H1 (cell line): ENCODE measurements at regions not wholly inside any gene's neighbourhood (a gene's known extent, or its start where the extent isn't known, plus 50 kb on each side); places are given as distances from the start of the nearest gene placed in this dataset.

Experiments
- CTCF ChIA-PET: fragments of 300-600 bp; sonication (Branson Sonifier 250); formaldehyde crosslinking; loops from one replicate; lab custom pipeline; 2021; ENCODE audit not compliant: partially characterized antibody; lab: Charles Lee
- POLR2A ChIA-PET: fragments of 300-600 bp; sonication (Branson Sonifier 250); formaldehyde crosslinking; loops from one replicate; lab custom pipeline; 2021; ENCODE audit warnings: inconsistent platforms; ENCODE audit not compliant: partially characterized antibody; lab: Charles Lee
- DNase-seq, 2 experiments: peaks; one replicate each; pipeline versions ENCODE4 v3.0.0 to v3.0.0-alpha.2; 2010 to 2022; ENCODE audit warnings: low spot score in 2 of 2, low read depth in 1 of 2, mixed read lengths in 1 of 2
- FAIRE-seq: peaks from 2 replicates; lab custom pipeline; 2011; peaks lifted over from hg19 to GRCh38; lab: Jason Lieb, UNC
- H2AFZ ChIP-seq: 2 replicates; pipeline ENCODE4 v1.8.1; 2012; ENCODE audit warnings: low read length, inconsistent platforms
- H2AK5ac ChIP-seq: 2 replicates; pipeline ENCODE4 v1.6.1; 2013; ENCODE audit warnings: low read depth, low read length
- H2BK120ac ChIP-seq: replicated peaks from 2 replicates; pipeline ENCODE3; 2013; ENCODE audit warnings: low read depth, low read length, inconsistent platforms
- H2BK12ac ChIP-seq: 2 replicates; pipeline ENCODE4 v1.6.1; 2013; ENCODE audit warnings: low read depth, low read length
- H2BK15ac ChIP-seq: 2 replicates; pipeline ENCODE4 v1.6.1; 2013; ENCODE audit warnings: low read length
- H2BK20ac ChIP-seq: 2 replicates; pipeline ENCODE4 v1.6.1; 2013; ENCODE audit warnings: low read length
- H2BK5ac ChIP-seq: 2 replicates; pipeline ENCODE4 v1.6.1; 2013; ENCODE audit warnings: low read depth, low read length
- H3K14ac ChIP-seq: 2 replicates; pipeline ENCODE4 v1.6.1; 2013; ENCODE audit warnings: inconsistent platforms; ENCODE audit not compliant: insufficient read length
- H3K18ac ChIP-seq: 2 replicates; pipeline ENCODE4 v1.6.1; 2013; ENCODE audit warnings: low read length; ENCODE audit errors: extremely low read depth
- H3K23ac ChIP-seq: 2 replicates; pipeline ENCODE4 v1.6.1; 2013; ENCODE audit warnings: inconsistent platforms; ENCODE audit not compliant: insufficient read length
- H3K23me2 ChIP-seq: 2 replicates; pipeline ENCODE4 v1.6.1; 2013; ENCODE audit warnings: low read depth, low read length
- H3K27ac ChIP-seq: 2 replicates; pipeline ENCODE4 v1.6.1; 2011; ENCODE audit warnings: low read depth, low read length, inconsistent platforms
- H3K27me3 ChIP-seq, 4 experiments: replicated peaks in 1 of 4; 1 replicate in 1 of 4; 2 replicates in 3 of 4; pipeline versions ENCODE4 v1.6.1 to v1.8.1; 2011 to 2013; ENCODE audit warnings: low read length in 3 of 4, mild to moderate bottlenecking in 3 of 4, inconsistent platforms in 2 of 4, mixed read lengths in 2 of 4, moderate library complexity in 1 of 4; ENCODE audit not compliant: control insufficient read depth in 3 of 4, insufficient read depth in 3 of 4; ENCODE audit errors: extremely low read depth in 1 of 4
- H3K36me3 ChIP-seq, 4 experiments: 2 replicates each; pipeline versions ENCODE4 v1.6.1 to v1.8.1; 2011 to 2013; ENCODE audit warnings: mild to moderate bottlenecking in 4 of 4, low read length in 3 of 4, moderate library complexity in 2 of 4, control low read depth in 1 of 4, inconsistent platforms in 1 of 4; ENCODE audit not compliant: insufficient read depth in 4 of 4, control insufficient read depth in 2 of 4
- H3K4ac ChIP-seq: replicated peaks from 2 replicates; pipeline ENCODE3; 2013; ENCODE audit warnings: low read length, low read depth, mixed read lengths, inconsistent platforms; ENCODE audit not compliant: insufficient read length
- H3K4me1 ChIP-seq, 4 experiments: replicated peaks in 1 of 4; 1 replicate in 1 of 4; 2 replicates in 3 of 4; pipeline versions ENCODE4 v1.6.1 to v1.8.1; 2011 to 2013; ENCODE audit warnings: low read length in 3 of 4, inconsistent platforms in 2 of 4, mixed read lengths in 1 of 4; ENCODE audit not compliant: insufficient read depth in 4 of 4, control insufficient read depth in 3 of 4
- H3K4me2 ChIP-seq, 2 experiments: 2 replicates each; pipeline versions ENCODE4 v1.6.1 to v1.8.1; 2011 to 2013; ENCODE audit warnings: low read depth in 2 of 2, low read length in 2 of 2, control low read depth in 1 of 2, inconsistent platforms in 1 of 2, mild to moderate bottlenecking in 1 of 2; ENCODE audit not compliant: insufficient read depth in 1 of 2
- H3K4me3 ChIP-seq, 4 experiments: fragments of 200-600, 300-600 bp in 1 of 4; sonication (generic), shearing (Covaris generic), sonication (Bioruptor Twin) in 1 of 4; 2 replicates each; pipeline versions ENCODE4 v1.5.1 to v1.8.1; 2011 to 2016; ENCODE audit warnings: low read length in 4 of 4, low read depth in 3 of 4, control low read depth in 2 of 4, inconsistent platforms in 2 of 4, mild to moderate bottlenecking in 2 of 4, mixed read lengths in 1 of 4, moderate library complexity in 1 of 4; ENCODE audit not compliant: insufficient read depth in 2 of 4; ENCODE audit errors: extremely low read depth in 1 of 4
- H3K56ac ChIP-seq: replicated peaks from 2 replicates; pipeline ENCODE3; 2013; ENCODE audit warnings: low read depth, mild to moderate bottlenecking, mixed read lengths, low read length, inconsistent platforms; ENCODE audit not compliant: insufficient read length
- H3K79me1 ChIP-seq: 2 replicates; pipeline ENCODE4 v1.6.1; 2013; ENCODE audit warnings: low read depth, low read length, control low read depth
- H3K79me2 ChIP-seq, 2 experiments: 2 replicates each; pipeline versions ENCODE4 v1.6.1 to v1.8.1; 2012 to 2013; ENCODE audit warnings: low read length in 2 of 2, mild to moderate bottlenecking in 2 of 2, inconsistent platforms in 1 of 2; ENCODE audit not compliant: insufficient read depth in 2 of 2, control insufficient read depth in 1 of 2
- H3K9ac ChIP-seq, 4 experiments: replicated peaks in 1 of 4; 1 replicate in 1 of 4; 2 replicates in 3 of 4; pipeline versions ENCODE4 v1.6.1 to v1.8.1; 2011 to 2013; ENCODE audit warnings: low read depth in 3 of 4, low read length in 3 of 4, control low read depth in 2 of 4, mild to moderate bottlenecking in 2 of 4, moderate library complexity in 2 of 4, inconsistent platforms in 1 of 4; ENCODE audit errors: extremely low read depth in 1 of 4
- H3K9me3 ChIP-seq, 2 experiments: 2 replicates each; pipeline versions ENCODE4 v1.6.1 to v1.8.1; 2012 to 2013; ENCODE audit warnings: mild to moderate bottlenecking in 2 of 2, moderate library complexity in 2 of 2, control low read depth in 1 of 2, inconsistent platforms in 1 of 2, low read depth in 1 of 2, low read length in 1 of 2, mixed read lengths in 1 of 2; ENCODE audit not compliant: insufficient read depth in 2 of 2
- H4K20me1 ChIP-seq, 2 experiments: replicated peaks in 1 of 2; 2 replicates each; pipeline versions ENCODE3 to v1.8.1; 2011 to 2013; ENCODE audit warnings: inconsistent platforms in 2 of 2, low read length in 2 of 2, mild to moderate bottlenecking in 1 of 2; ENCODE audit not compliant: insufficient read depth in 2 of 2, control insufficient read depth in 1 of 2
- H4K5ac ChIP-seq: 2 replicates; pipeline ENCODE4 v1.6.1; 2013; ENCODE audit warnings: low read length, low read depth, mixed read lengths, inconsistent platforms; ENCODE audit not compliant: insufficient read length
- H4K8ac ChIP-seq: 2 replicates; pipeline ENCODE4 v1.8.0; 2013; ENCODE audit warnings: mild to moderate bottlenecking, moderate library complexity, low read length, inconsistent platforms; ENCODE audit not compliant: insufficient read depth; ENCODE audit errors: extremely low read depth
- H4K91ac ChIP-seq: replicated peaks from 2 replicates; pipeline ENCODE3; 2013; ENCODE audit warnings: low read length, mixed read lengths, inconsistent platforms; ENCODE audit not compliant: insufficient read length
- ATF3 ChIP-seq: IDR thresholded peaks from 2 replicates; pipeline ENCODE4 v1.6.1; 2011; ENCODE audit warnings: low read depth, mild to moderate bottlenecking, low read length; ENCODE audit not compliant: insufficient read depth
- CHD1 ChIP-seq: IDR thresholded peaks from 2 replicates; pipeline ENCODE4 v1.6.1; 2012; ENCODE audit warnings: low read depth, low read length, improper control_type of control experiment
- KDM4A ChIP-seq: IDR thresholded peaks from one replicate; pipeline ENCODE4 v1.7.1; 2012; ENCODE audit warnings: low read depth, mild to moderate bottlenecking, moderate library complexity, low read length, inconsistent platforms; ENCODE audit not compliant: severe bottlenecking
- KDM5A ChIP-seq: fragments of 200-600 bp; IDR thresholded peaks from 2 replicates; pipeline ENCODE4 v1.7.1; 2012; ENCODE audit warnings: mild to moderate bottlenecking, low read length, inconsistent platforms, mixed read lengths
- NANOG ChIP-seq: IDR thresholded peaks from 2 replicates; pipeline ENCODE4 v1.6.1; 2011; ENCODE audit warnings: low read length, low read depth, mild to moderate bottlenecking, inconsistent platforms; ENCODE audit not compliant: insufficient read depth, poor library complexity, severe bottlenecking
- NRF1 ChIP-seq: IDR thresholded peaks from 2 replicates; pipeline ENCODE4 v1.6.1; 2011; ENCODE audit warnings: mild to moderate bottlenecking, low read depth, low read length, improper control_type of control experiment
- POU5F1 ChIP-seq: IDR thresholded peaks from 2 replicates; pipeline ENCODE4 v1.6.1; 2011; ENCODE audit warnings: low read depth, mild to moderate bottlenecking, low read length, moderate library complexity
- SAP30 ChIP-seq: fragments of 300-600 bp; sonication (generic); IDR thresholded peaks from 2 replicates; pipeline ENCODE4 v1.7.1; 2012; ENCODE audit warnings: low read length, moderate library complexity, mild to moderate bottlenecking, inconsistent platforms; ENCODE audit not compliant: insufficient read depth, insufficient replicate concordance
- TAF1 ChIP-seq: IDR thresholded peaks from 2 replicates; pipeline ENCODE4 v1.6.1; 2011; ENCODE audit warnings: mild to moderate bottlenecking, low read depth, low read length
- TAF7 ChIP-seq: optimal IDR thresholded peaks from 2 replicates; pipeline ENCODE3; 2011; ENCODE audit warnings: low read depth, mild to moderate bottlenecking, inconsistent platforms, low read length, moderate library complexity, borderline replicate concordance
- YY1 ChIP-seq: IDR thresholded peaks from 2 replicates; pipeline ENCODE4 v1.6.1; 2011; ENCODE audit warnings: low read depth, mild to moderate bottlenecking, low read length
- WGBS, 2 experiments: shearing (Covaris generic) in 1 of 2; methylation state at CpG; one replicate each; pipeline versions ENCODE4 v1.1.6 to v1.1.7; 2013 to 2015; ENCODE audit warnings: low lambda C conversion rate in 2 of 2, mixed read lengths in 2 of 2, inconsistent platforms in 1 of 2, low coverage in 1 of 2, missing lambda C conversion rate in 1 of 2; ENCODE audit not compliant: insufficient replicate concordance in 2 of 2, insufficient coverage in 1 of 2, insufficient read length in 1 of 2; ENCODE audit errors: extremely low coverage in 1 of 2, missing lambda C conversion rate in 1 of 2; 5-methylcytosine and 5-hydroxymethylcytosine counted together

- Histone ChIP-seq H3K14ac (no peak overlapping the region), H3K4me2 (no peak overlapping the region), H2BK120ac (no peak overlapping the region), H4K8ac (no peak overlapping the region), H3K9ac (no peak overlapping the region), H3K27me3 (no peaks in the 10 kb centered on the region), H2AFZ (no peak overlapping the region), H4K20me1 (no peaks in the 10 kb centered on the region), H2BK20ac (no peak overlapping the region), H3K4me3 (no peak overlapping the region), H3K36me3 (no peaks in the 10 kb centered on the region), H2BK12ac (no peak overlapping the region)
- CTCF ChIA-PET: interaction anchor here (1.0 to 19.3 kb wide), 6 partner anchors 12 to 159 kb away, joined by 3 to 326 read pairs (median 4); no protein-coding TSS in a partner anchor
- DNase-seq (no peak), FAIRE-seq (no peak)
- WGBS, 2 experiments: 88% methylated on average over 6 of the region's 6 CpGs; no CpG with 5 or more reads in 1 of the 2 experiments
- POLR2A ChIA-PET: interaction anchor here (1.1 kb wide), 1 partner anchor 42 kb away, joined by 3 read pairs; no protein-coding TSS in a partner anchor
- TF ChIP-seq NRF1: no peak
- TF ChIP-seq TAF1: no peak
- TF ChIP-seq SAP30: no peak
- TF ChIP-seq TAF7: no peak
- TF ChIP-seq KDM4A: no peak
- TF ChIP-seq NANOG: no peak
- TF ChIP-seq KDM5A: no peak
- TF ChIP-seq YY1: no peak
- no peak for TF ChIP-seq CHD1
- no peak for TF ChIP-seq ATF3
- no peak for TF ChIP-seq POU5F1
- TF ChIP-seq, all 59 proteins: peak for 0
- no peak overlapping the region for H2BK5ac ChIP-seq
- H4K91ac ChIP-seq: no peak overlapping the region
- H3K4me1 ChIP-seq: no peaks in the 10 kb centered on the region
- H4K5ac ChIP-seq: no peak overlapping the region
- no peak overlapping the region for H3K23ac ChIP-seq
- no peak overlapping the region for H3K56ac ChIP-seq
- no peak overlapping the region for H3K4ac ChIP-seq
- no peaks in the 10 kb centered on the region for H3K79me2 ChIP-seq
- no peaks in the 10 kb centered on the region for H3K9me3 ChIP-seq
- H3K18ac ChIP-seq: no peak overlapping the region
- no peaks in the 10 kb centered on the region for H3K23me2 ChIP-seq
- H3K79me1 ChIP-seq: no peaks in the 10 kb centered on the region
- no peak overlapping the region for H2AK5ac ChIP-seq
- H2BK15ac ChIP-seq: no peak overlapping the region
- no peak overlapping the region for H3K27ac ChIP-seq
Observed at GRCh38 chr11:33967451-33967850, 75.6 kb upstream of the LMO2 start.
